ENCODE measurements at regions not wholly inside any gene's neighbourhood (a gene's known extent, or its start where the extent isn't known, plus 50 kb on each side); places are given as distances from the start of the nearest gene placed in this dataset.

- TF ChIP-seq CTCF (IDR thresholded peaks at IDR 0.05; ENCODE audit: control insufficient read depth, extremely low read depth, insufficient read depth): no peak
- H3K4me3 ChIP-seq (ENCODE audit: low read depth, low read length): no peak overlapping the region
- DNase-seq (ENCODE audit: low read depth): no peak
Observed at GRCh38 chr7:118298771-118299170, 74.3 kb downstream of the ANKRD7 start.

DNA sequence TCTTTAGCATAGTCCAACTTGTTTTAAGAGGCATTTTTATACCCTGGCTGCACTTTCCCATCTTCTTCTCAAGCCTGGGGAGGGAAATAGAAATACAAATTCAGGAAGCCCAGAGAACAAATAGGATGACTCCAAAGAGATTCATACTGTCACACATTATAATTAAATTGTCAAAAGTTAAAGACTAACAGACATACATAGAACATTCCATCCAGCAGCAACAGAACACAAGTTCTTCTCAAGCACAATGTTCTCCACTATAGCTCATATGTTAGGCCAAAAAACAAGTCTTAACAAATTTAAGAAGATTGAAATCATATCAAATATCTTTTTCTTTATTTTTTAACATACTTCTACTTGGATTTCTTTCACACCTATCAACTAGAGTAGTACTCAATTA is 75.7 kb downstream of the ANKRD7 start:
- no peak overlapping the region for H3K4me3 ChIP-seq (ENCODE audit: low read depth, low read length)
- no peak for DNase-seq (ENCODE audit: low read depth)
- no peak for TF ChIP-seq CTCF (IDR thresholded peaks at IDR 0.05; ENCODE audit: control insufficient read depth, extremely low read depth, insufficient read depth)

DNA sequence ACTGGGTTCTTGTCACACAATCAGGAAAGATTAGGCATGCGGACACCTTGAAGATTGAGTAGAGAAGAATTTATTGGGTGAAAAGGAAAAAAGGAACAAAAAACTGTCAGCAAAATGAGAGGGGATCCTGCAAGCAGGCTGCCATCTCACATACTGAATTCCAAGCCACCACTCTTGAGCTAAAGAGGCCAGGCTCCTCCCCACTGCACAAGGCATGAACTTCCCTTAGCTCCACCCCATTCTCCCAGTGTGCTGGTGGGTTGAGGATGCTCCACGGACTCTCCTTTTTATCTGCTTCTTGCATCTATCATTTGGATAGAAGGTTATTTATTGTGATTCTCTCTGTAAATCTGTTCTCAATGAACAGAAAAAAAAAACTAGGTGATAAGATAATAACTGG is 79.6 kb downstream of the ANKRD7 start:
- no peak for TF ChIP-seq CTCF (IDR thresholded peaks at IDR 0.05; ENCODE audit: control insufficient read depth, extremely low read depth, insufficient read depth)
- no peak for DNase-seq (ENCODE audit: low read depth)
- H3K4me3 ChIP-seq (ENCODE audit: low read depth, low read length): no peak overlapping the region

GRCh38 chr7:118305671-118306070 is 81.2 kb downstream of the ANKRD7 start:
- no peak for DNase-seq (ENCODE audit: low read depth)
- TF ChIP-seq CTCF (IDR thresholded peaks at IDR 0.05; ENCODE audit: control insufficient read depth, extremely low read depth, insufficient read depth): no peak
- no peak overlapping the region for H3K4me3 ChIP-seq (ENCODE audit: low read depth, low read length)

DNA sequence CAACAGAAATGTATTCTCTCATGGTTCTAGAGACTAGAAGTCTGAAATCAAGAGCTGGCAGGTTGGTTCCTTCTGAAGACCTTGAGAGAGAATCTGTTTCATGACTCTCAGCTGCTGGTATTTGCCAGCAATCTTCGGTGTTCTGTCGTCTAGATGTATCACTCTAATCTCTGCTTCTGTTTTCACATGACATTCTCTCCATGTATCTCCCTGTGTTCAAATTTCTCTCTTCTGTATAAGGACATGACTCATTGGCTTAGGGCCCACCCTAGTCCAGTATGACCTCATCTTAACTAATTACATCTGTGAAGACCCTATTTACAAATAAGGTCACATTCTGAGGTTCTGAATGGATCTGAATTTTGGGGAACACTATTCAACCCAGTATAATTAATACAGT is 82.3 kb downstream of the ANKRD7 start:
- no peak for DNase-seq (ENCODE audit: low read depth)
- TF ChIP-seq CTCF (IDR thresholded peaks at IDR 0.05; ENCODE audit: control insufficient read depth, extremely low read depth, insufficient read depth): no peak
- no peak overlapping the region for H3K4me3 ChIP-seq (ENCODE audit: low read depth, low read length)

GRCh38 chr7:118311121-118311836 is 86.8 kb downstream of the ANKRD7 start:
- H3K4me3 ChIP-seq (ENCODE audit: low read depth, low read length): no peak overlapping the region
- no peak for DNase-seq (ENCODE audit: low read depth)
- no peak for TF ChIP-seq CTCF (IDR thresholded peaks at IDR 0.05; ENCODE audit: control insufficient read depth, extremely low read depth, insufficient read depth)

DNA sequence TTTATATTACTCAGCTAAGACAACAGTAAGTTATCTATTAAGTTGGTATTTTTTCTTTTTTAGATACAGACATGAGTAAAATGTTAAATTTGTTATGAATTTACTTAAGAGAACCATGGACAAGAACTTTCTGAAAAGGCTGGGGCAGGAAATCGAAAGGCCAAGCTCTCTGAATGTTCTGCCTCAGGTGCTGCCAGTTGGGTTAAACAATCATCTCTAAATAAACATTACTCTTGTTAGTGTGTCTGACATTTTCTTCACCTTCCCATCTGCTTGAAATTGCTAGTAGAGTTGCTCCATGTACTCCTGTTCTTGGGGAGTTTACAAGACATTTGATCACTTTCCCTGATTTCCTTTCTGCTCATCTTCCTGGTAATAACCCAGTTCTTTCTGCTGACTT is 87.5 kb downstream of the ANKRD7 start:
- no peak for DNase-seq (ENCODE audit: low read depth)
- TF ChIP-seq CTCF (IDR thresholded peaks at IDR 0.05; ENCODE audit: control insufficient read depth, extremely low read depth, insufficient read depth): no peak
- no peak overlapping the region for H3K4me3 ChIP-seq (ENCODE audit: low read depth, low read length)

All from LNCaP clone FGC (cell line).